ENCODE measurements at regions not wholly inside any gene's neighbourhood (a gene's known extent, or its start where the extent isn't known, plus 50 kb on each side); places are given as distances from the start of the nearest gene placed in this dataset.

- intact Hi-C loops (cut with DNase I): no loop called here
- no peak for ATAC-seq
These were observed 396.1 kb upstream of the GRIA1 start for GRCh38 chr5:153094333-153094732.

GRCh38 chr5:153096381-153096780, 394.1 kb upstream of the GRIA1 start:
- no peak for ATAC-seq
- no peak for TF ChIP-seq CTCF (IDR thresholded peaks at IDR 0.05)
- intact Hi-C loops (cut with DNase I): no loop called here

More at GRCh38 chr5:153094333-153094732, 396.1 kb upstream of the GRIA1 start:
- Histone ChIP-seq H3K9me3 (no peaks in the 10 kb centered on the region), H3K27me3 (ENCODE audit: low read depth) (no peaks in the 10 kb centered on the region), H3K4me1 (no peaks in the 10 kb centered on the region), H3K27ac (no peak overlapping the region), H3K36me3 (no peaks in the 10 kb centered on the region), H3K4me3 (no peak overlapping the region)
- no peak for TF ChIP-seq CTCF (IDR thresholded peaks at IDR 0.05)
- DNase-seq: no peak

GRCh38 chr5:153099328-153099727, 391.1 kb upstream of the GRIA1 start:
- no peaks in the 10 kb centered on the region for H3K27me3 ChIP-seq (ENCODE audit: low read depth)
- TF ChIP-seq CTCF (IDR thresholded peaks at IDR 0.05): no peak
- ATAC-seq (no peak), DNase-seq (no peak)
- H3K9me3 ChIP-seq: no peaks in the 10 kb centered on the region
- no peaks in the 10 kb centered on the region for H3K4me1 ChIP-seq
- no peaks in the 10 kb centered on the region for H3K36me3 ChIP-seq
- intact Hi-C loops (cut with DNase I): no loop called here
- no peak overlapping the region for H3K27ac ChIP-seq
- H3K4me3 ChIP-seq: no peak overlapping the region

More at GRCh38 chr5:153096381-153096780, 394.1 kb upstream of the GRIA1 start:
- no peak overlapping the region for H3K27ac ChIP-seq
- no peaks in the 10 kb centered on the region for H3K9me3 ChIP-seq
- no peaks in the 10 kb centered on the region for H3K36me3 ChIP-seq
- H3K27me3 ChIP-seq (ENCODE audit: low read depth): no peaks in the 10 kb centered on the region
- no peak for DNase-seq
- no peak overlapping the region for H3K4me3 ChIP-seq
- H3K4me1 ChIP-seq: no peaks in the 10 kb centered on the region

GRCh38 chr5:153101235-153102180, 389.0 kb upstream of the GRIA1 start:
- no peak for TF ChIP-seq CTCF (IDR thresholded peaks at IDR 0.05)
- ATAC-seq: no peak

GRCh38 chr5:153116916-153117315, 373.6 kb upstream of the GRIA1 start:
- ATAC-seq: no peak
- intact Hi-C loops (cut with DNase I): no loop called here
- Histone ChIP-seq H3K36me3 (no peaks in the 10 kb centered on the region), H3K27me3 (ENCODE audit: low read depth) (no peaks in the 10 kb centered on the region), H3K27ac (no peak overlapping the region), H3K9me3 (no peaks in the 10 kb centered on the region), H3K4me3 (no peak overlapping the region), H3K4me1 (no peaks in the 10 kb centered on the region)
- no peak for TF ChIP-seq CTCF (IDR thresholded peaks at IDR 0.05)
- DNase-seq: no peak

More at GRCh38 chr5:153101235-153102180, 389.0 kb upstream of the GRIA1 start:
- no peaks in the 10 kb centered on the region for H3K9me3 ChIP-seq
- no peak overlapping the region for H3K27ac ChIP-seq
- DNase-seq: no peak
- H3K4me1 ChIP-seq: no peaks in the 10 kb centered on the region
- no peaks in the 10 kb centered on the region for H3K27me3 ChIP-seq (ENCODE audit: low read depth)
- H3K36me3 ChIP-seq: no peaks in the 10 kb centered on the region
- H3K4me3 ChIP-seq: no peak overlapping the region
- intact Hi-C loops (cut with DNase I): no loop called here

Data from lower lobe of right lung (tissue), 2 donors.